HG03064 (cell line): ENCODE measurements at regions not wholly inside any gene's neighbourhood (a gene's known extent, or its start where the extent isn't known, plus 50 kb on each side); places are given as distances from the start of the nearest gene placed in this dataset.

Experiments used
- ATAC-seq: cut with Tn5 transposase; IDR thresholded peaks from one replicate; pipeline ENCODE4 v1.9.1; 2021; ENCODE audit warnings: low read depth; ENCODE audit not compliant: unreplicated experiment

- ATAC-seq: no peak
Observed at GRCh38 chr12:60027266-60027665, 431.4 kb downstream of the SLC16A7 start.

- no peak for ATAC-seq
Observed at GRCh38 chr12:60034147-60034546, 438.3 kb downstream of the SLC16A7 start.

GRCh38 chr12:60035835-60036234, 440.0 kb downstream of the SLC16A7 start:
- ATAC-seq: no peak

GRCh38 chr12:60042835-60043234, 447.0 kb downstream of the SLC16A7 start:
- no peak for ATAC-seq

- ATAC-seq: no peak
Observed at GRCh38 chr12:60043236-60043635, 447.4 kb downstream of the SLC16A7 start.

- ATAC-seq: no peak
Observed at GRCh38 chr12:60052483-60052882, 456.7 kb downstream of the SLC16A7 start.

GRCh38 chr12:60059180-60059579, 463.4 kb downstream of the SLC16A7 start:
- ATAC-seq: no peak

- ATAC-seq: no peak
Observed at GRCh38 chr12:60066655-60067054, 470.8 kb downstream of the SLC16A7 start.

GRCh38 chr12:60070552-60070951, 474.7 kb downstream of the SLC16A7 start:
- no peak for ATAC-seq

GRCh38 chr12:60071759-60072191, 475.9 kb downstream of the SLC16A7 start:
- no peak for ATAC-seq

- no peak for ATAC-seq
Observed at GRCh38 chr12:60072911-60073310, 477.1 kb downstream of the SLC16A7 start.

GRCh38 chr12:60075091-60075490, 479.3 kb downstream of the SLC16A7 start:
- ATAC-seq: no peak

GRCh38 chr12:60078026-60078425, 482.2 kb downstream of the SLC16A7 start:
- no peak for ATAC-seq

GRCh38 chr12:60093428-60093827, 497.6 kb downstream of the SLC16A7 start:
- ATAC-seq: no peak

- ATAC-seq: no peak
Observed at GRCh38 chr12:60094436-60094835, 498.6 kb downstream of the SLC16A7 start.

- ATAC-seq: no peak
Observed at GRCh38 chr12:60096727-60097126, 500.9 kb downstream of the SLC16A7 start.

- no peak for ATAC-seq
Observed at GRCh38 chr12:60100160-60100559, 504.3 kb downstream of the SLC16A7 start.

- ATAC-seq: no peak
Observed at GRCh38 chr12:60100852-60101251, 505.0 kb downstream of the SLC16A7 start.

GRCh38 chr12:60101715-60102114, 505.9 kb downstream of the SLC16A7 start:
- no peak for ATAC-seq

GRCh38 chr12:60106214-60106613, 510.4 kb downstream of the SLC16A7 start:
- no peak for ATAC-seq

GRCh38 chr12:60107992-60108391, 512.2 kb downstream of the SLC16A7 start:
- ATAC-seq: no peak

- no peak for ATAC-seq
Observed at GRCh38 chr12:60112063-60112462, 516.2 kb downstream of the SLC16A7 start.

- ATAC-seq: no peak
Observed at GRCh38 chr12:60112763-60113162, 516.9 kb downstream of the SLC16A7 start.
